Osteocyte (in vitro differentiated cells): ENCODE measurements at regions not wholly inside any gene's neighbourhood (a gene's known extent, or its start where the extent isn't known, plus 50 kb on each side); places are given as distances from the start of the nearest gene placed in this dataset.

Experiments used
- DNase-seq: peaks from one replicate; pipeline ENCODE4 v3.0.0; 2021; ENCODE audit warnings: mixed read lengths; ENCODE audit not compliant: unreplicated experiment; ENCODE audit errors: extremely low spot score
- H3K27ac Mint-ChIP-seq: one replicate; pipeline ENCODE4 v1.8.0; 2021; ENCODE audit warnings: mild to moderate bottlenecking, mixed read lengths; ENCODE audit not compliant: unreplicated experiment
- H3K27me3 Mint-ChIP-seq: one replicate; pipeline ENCODE4 v1.8.0; 2021; ENCODE audit warnings: mixed read lengths; ENCODE audit not compliant: unreplicated experiment
- H3K36me3 Mint-ChIP-seq: one replicate; pipeline ENCODE4 v1.8.0; 2021; ENCODE audit warnings: mixed read lengths; ENCODE audit not compliant: unreplicated experiment
- H3K4me1 Mint-ChIP-seq: one replicate; pipeline ENCODE4 v1.8.0; 2021; ENCODE audit warnings: mixed read lengths; ENCODE audit not compliant: unreplicated experiment
- H3K4me3 Mint-ChIP-seq: one replicate; pipeline ENCODE4 v1.8.0; 2021; ENCODE audit warnings: mild to moderate bottlenecking, moderate library complexity, mixed read lengths; ENCODE audit not compliant: unreplicated experiment
- H3K9me3 Mint-ChIP-seq: one replicate; pipeline ENCODE4 v1.8.0; 2021; ENCODE audit warnings: mixed read lengths; ENCODE audit not compliant: unreplicated experiment
- CTCF ChIP-seq: fragments of 200-600 bp; sonication (generic); IDR thresholded peaks from 2 replicates; pipeline ENCODE4 v1.5.0; 2021; ENCODE audit warnings: antibody characterized with exemption, mild to moderate bottlenecking, moderate library complexity

- Mint-ChIP-seq H3K9me3 (peaks cover 16% of the 10 kb centered on the region), H3K27ac (no peak overlapping the region), H3K4me3 (no peak overlapping the region), H3K36me3 (peaks cover 2% of the 10 kb centered on the region), H3K4me1 (no peaks in the 10 kb centered on the region), H3K27me3 (no peaks in the 10 kb centered on the region)
- no peak for TF ChIP-seq CTCF
- no peak for DNase-seq
Measured at GRCh38 chr3:147604136-147604535, 195.0 kb downstream of the ZIC1 start.

GRCh38 chr3:147613725-147614124, 204.6 kb downstream of the ZIC1 start:
- no peak for DNase-seq
- no peaks in the 10 kb centered on the region for H3K36me3 Mint-ChIP-seq
- TF ChIP-seq CTCF, result no peak
- H3K27ac Mint-ChIP-seq, result no peak overlapping the region
- H3K9me3 Mint-ChIP-seq, result no peaks in the 10 kb centered on the region
- peaks cover 14% of the 10 kb centered on the region for H3K4me1 Mint-ChIP-seq
- H3K27me3 Mint-ChIP-seq, result no peaks in the 10 kb centered on the region
- no peak overlapping the region for H3K4me3 Mint-ChIP-seq

- Mint-ChIP-seq H3K27ac (no peak overlapping the region), H3K9me3 (no peaks in the 10 kb centered on the region), H3K4me3 (no peak overlapping the region), H3K4me1 (peaks cover 14% of the 10 kb centered on the region), H3K36me3 (no peaks in the 10 kb centered on the region), H3K27me3 (no peaks in the 10 kb centered on the region)
- TF ChIP-seq CTCF, result no peak
- DNase-seq, result no peak
Measured at GRCh38 chr3:147614210-147614609, 205.0 kb downstream of the ZIC1 start.

GRCh38 chr3:147615035-147615434, 205.9 kb downstream of the ZIC1 start:
- H3K4me3 Mint-ChIP-seq, result no peak overlapping the region
- no peak for DNase-seq
- H3K4me1 Mint-ChIP-seq, result peaks cover 19% of the 10 kb centered on the region
- TF ChIP-seq CTCF, result no peak
- H3K36me3 Mint-ChIP-seq, result no peaks in the 10 kb centered on the region
- H3K9me3 Mint-ChIP-seq, result no peaks in the 10 kb centered on the region
- H3K27ac Mint-ChIP-seq, result no peak overlapping the region
- H3K27me3 Mint-ChIP-seq, result no peaks in the 10 kb centered on the region

GRCh38 chr3:147616998-147617619, 207.9 kb downstream of the ZIC1 start:
- no peak overlapping the region for H3K4me3 Mint-ChIP-seq
- DNase-seq, result no peak
- peaks cover 28% of the 10 kb centered on the region for H3K4me1 Mint-ChIP-seq
- H3K36me3 Mint-ChIP-seq, result no peaks in the 10 kb centered on the region
- H3K27me3 Mint-ChIP-seq, result no peaks in the 10 kb centered on the region
- H3K27ac Mint-ChIP-seq, result no peak overlapping the region
- no peaks in the 10 kb centered on the region for H3K9me3 Mint-ChIP-seq
- TF ChIP-seq CTCF, result peak; percentile 69
